A673 (cell line): ENCODE measurements at regions not wholly inside any gene's neighbourhood (a gene's known extent, or its start where the extent isn't known, plus 50 kb on each side); places are given as distances from the start of the nearest gene placed in this dataset.

Experiments
- CTCF ChIP-seq: fragments of 300-800, 200-600 bp; sonication (generic); conservative IDR thresholded peaks from 2 replicates; pipeline ENCODE4 v1.5.1; 2017; ENCODE audit warnings: low read depth, mild to moderate bottlenecking, antibody characterized with exemption, low read length, moderate library complexity, mixed read lengths
- EZH2 ChIP-seq: fragments of 200-600 bp; sonication (generic); IDR thresholded peaks from 2 replicates; pipeline ENCODE4 v1.6.1; 2017; ENCODE audit warnings: borderline replicate concordance, low read depth, mild to moderate bottlenecking, mixed read lengths, antibody characterized with exemption, low read length; ENCODE audit not compliant: poor library complexity, severe bottlenecking

- no peak for TF ChIP-seq CTCF
- no peak for TF ChIP-seq EZH2
These were observed 841.1 kb upstream of the SLITRK5 start for GRCh38 chr13:86830046-86830445.
